RWPE2 (cell line): ENCODE measurements at regions not wholly inside any gene's neighbourhood (a gene's known extent, or its start where the extent isn't known, plus 50 kb on each side); places are given as distances from the start of the nearest gene placed in this dataset.

Experiments
- ATAC-seq: fragments of 200-7000 bp; cut with Tn5 transposase; 3 replicates; pipeline ENCODE4 v1.9.1; 2021; ENCODE audit warnings: low read depth
- DNase-seq: peaks from one replicate; pipeline ENCODE4 v3.0.0-alpha.2; 2020; ENCODE audit warnings: low spot score
- H3K27ac ChIP-seq: fragments of 450-650 bp; 2 replicates; pipeline ENCODE4 v1.5.1; 2017; ENCODE audit warnings: mild to moderate bottlenecking; ENCODE audit not compliant: poor library complexity, severe bottlenecking
- H3K27me3 ChIP-seq: fragments of 250-450 bp; sonication (Bioruptor Pico); 2 replicates; pipeline ENCODE4 v1.5.1; 2021; ENCODE audit warnings: mild to moderate bottlenecking, moderate library complexity; ENCODE audit not compliant: insufficient read depth, poor library complexity, severe bottlenecking
- H3K36me3 ChIP-seq: fragments of 250-450 bp; sonication (Bioruptor Pico); 2 replicates; pipeline ENCODE4 v1.5.1; 2020; ENCODE audit warnings: low read depth, mild to moderate bottlenecking, moderate library complexity
- H3K4me1 ChIP-seq: fragments of 250-450 bp; sonication (Bioruptor Pico); 2 replicates; pipeline ENCODE4 v1.5.1; 2021; ENCODE audit warnings: mild to moderate bottlenecking, moderate library complexity; ENCODE audit not compliant: insufficient read depth, poor library complexity, severe bottlenecking
- H3K4me3 ChIP-seq: fragments of 250-450 bp; sonication (Bioruptor Pico); 2 replicates; pipeline ENCODE4 v1.5.1; 2021; ENCODE audit warnings: mild to moderate bottlenecking, moderate library complexity; ENCODE audit not compliant: severe bottlenecking
- H3K9me3 ChIP-seq: fragments of 250-450 bp; sonication (Bioruptor Pico); 2 replicates; pipeline ENCODE4 v1.5.1; 2021; ENCODE audit warnings: mild to moderate bottlenecking, moderate library complexity; ENCODE audit not compliant: severe bottlenecking
- TF ChIP-seq, protein P1 (sequence below): fragments of 450-650 bp; IDR thresholded peaks from one replicate; pipeline ENCODE4 v1.5.1; 2017; ENCODE audit warnings: mild to moderate bottlenecking, moderate library complexity; ENCODE audit not compliant: poor library complexity, severe bottlenecking

- Histone ChIP-seq H3K27ac (no peak overlapping the region), H3K36me3 (no peaks in the 10 kb centered on the region), H3K4me3 (no peak overlapping the region), H3K9me3 (no peaks in the 10 kb centered on the region), H3K27me3 (no peaks in the 10 kb centered on the region), H3K4me1 (no peaks in the 10 kb centered on the region)
- DNase-seq: no peak
- TF ChIP-seq, protein P1, sequence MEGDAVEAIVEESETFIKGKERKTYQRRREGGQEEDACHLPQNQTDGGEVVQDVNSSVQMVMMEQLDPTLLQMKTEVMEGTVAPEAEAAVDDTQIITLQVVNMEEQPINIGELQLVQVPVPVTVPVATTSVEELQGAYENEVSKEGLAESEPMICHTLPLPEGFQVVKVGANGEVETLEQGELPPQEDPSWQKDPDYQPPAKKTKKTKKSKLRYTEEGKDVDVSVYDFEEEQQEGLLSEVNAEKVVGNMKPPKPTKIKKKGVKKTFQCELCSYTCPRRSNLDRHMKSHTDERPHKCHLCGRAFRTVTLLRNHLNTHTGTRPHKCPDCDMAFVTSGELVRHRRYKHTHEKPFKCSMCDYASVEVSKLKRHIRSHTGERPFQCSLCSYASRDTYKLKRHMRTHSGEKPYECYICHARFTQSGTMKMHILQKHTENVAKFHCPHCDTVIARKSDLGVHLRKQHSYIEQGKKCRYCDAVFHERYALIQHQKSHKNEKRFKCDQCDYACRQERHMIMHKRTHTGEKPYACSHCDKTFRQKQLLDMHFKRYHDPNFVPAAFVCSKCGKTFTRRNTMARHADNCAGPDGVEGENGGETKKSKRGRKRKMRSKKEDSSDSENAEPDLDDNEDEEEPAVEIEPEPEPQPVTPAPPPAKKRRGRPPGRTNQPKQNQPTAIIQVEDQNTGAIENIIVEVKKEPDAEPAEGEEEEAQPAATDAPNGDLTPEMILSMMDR: no peak
- no peak for ATAC-seq
Measured at GRCh38 chr1:168979276-168979675, 127.2 kb upstream of the ATP1B1 start.

- H3K36me3 ChIP-seq: no peaks in the 10 kb centered on the region
- no peak overlapping the region for H3K27ac ChIP-seq
- H3K9me3 ChIP-seq: no peaks in the 10 kb centered on the region
- H3K4me3 ChIP-seq: no peak overlapping the region
- no peaks in the 10 kb centered on the region for H3K27me3 ChIP-seq
- ATAC-seq (no peak), DNase-seq (no peak)
- H3K4me1 ChIP-seq: no peaks in the 10 kb centered on the region
- TF ChIP-seq, protein P1: no peak
Measured at GRCh38 chr1:168980180-168980579, 126.3 kb upstream of the ATP1B1 start.

GRCh38 chr1:168980656-168981055 lies 125.8 kb upstream of the ATP1B1 start:
- Histone ChIP-seq H3K4me3 (no peak overlapping the region), H3K27me3 (no peaks in the 10 kb centered on the region), H3K27ac (no peak overlapping the region), H3K4me1 (no peaks in the 10 kb centered on the region), H3K9me3 (no peaks in the 10 kb centered on the region), H3K36me3 (no peaks in the 10 kb centered on the region)
- ATAC-seq (no peak), DNase-seq (no peak)
- TF ChIP-seq, protein P1: no peak

DNA sequence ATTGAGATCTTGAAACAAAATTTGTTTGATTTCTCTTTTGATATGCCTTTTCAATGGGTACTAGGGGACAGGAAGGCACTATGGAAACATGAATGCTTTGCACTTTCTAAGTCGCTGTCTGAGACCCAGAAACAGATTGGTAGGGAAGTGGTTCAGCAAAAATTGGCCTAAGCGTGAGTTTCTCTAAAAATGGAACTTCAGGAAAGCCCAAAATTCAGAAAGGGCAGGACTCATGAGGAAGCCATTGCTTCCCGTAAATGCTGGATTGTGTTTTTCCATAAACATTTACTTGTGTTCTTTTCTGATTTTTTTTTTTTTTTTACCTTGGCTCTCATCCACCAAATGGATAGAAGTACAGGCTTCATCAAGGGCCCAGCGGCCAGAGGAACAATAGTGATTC lies 123.7 kb upstream of the ATP1B1 start:
- TF ChIP-seq, protein P1: no peak
- no peaks in the 10 kb centered on the region for H3K27me3 ChIP-seq
- no peaks in the 10 kb centered on the region for H3K36me3 ChIP-seq
- no peak overlapping the region for H3K4me3 ChIP-seq
- H3K4me1 ChIP-seq: no peaks in the 10 kb centered on the region
- no peak overlapping the region for H3K27ac ChIP-seq
- DNase-seq: no peak
- H3K9me3 ChIP-seq: no peaks in the 10 kb centered on the region
- ATAC-seq: no peak

DNA sequence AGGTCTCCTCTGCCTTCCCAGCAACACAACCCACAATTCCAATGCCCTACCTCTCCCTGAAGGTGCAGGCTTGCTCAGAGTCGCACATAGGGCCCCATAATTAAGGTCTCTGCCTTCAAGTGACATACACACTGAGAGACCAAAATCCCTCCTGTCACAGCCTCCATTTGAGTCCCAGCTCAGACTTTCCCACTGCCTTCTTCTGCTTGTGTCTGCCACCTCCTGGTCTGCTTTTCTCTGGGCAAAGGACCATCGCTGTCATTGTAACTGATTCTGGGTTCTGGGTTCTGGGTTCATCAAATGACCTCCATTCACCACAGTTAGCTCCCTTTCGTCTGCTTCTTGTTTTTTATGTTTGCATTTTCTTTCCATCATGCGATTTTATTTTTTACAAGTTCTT lies 119.2 kb upstream of the ATP1B1 start:
- H3K9me3 ChIP-seq: no peaks in the 10 kb centered on the region
- H3K36me3 ChIP-seq: no peaks in the 10 kb centered on the region
- H3K4me3 ChIP-seq: no peak overlapping the region
- H3K27me3 ChIP-seq: no peaks in the 10 kb centered on the region
- TF ChIP-seq, protein P1: no peak
- H3K4me1 ChIP-seq: peaks cover 10% of the 10 kb centered on the region
- no peak for DNase-seq
- ATAC-seq: no peak
- H3K27ac ChIP-seq: no peak overlapping the region
